ENCODE measurements at regions not wholly inside any gene's neighbourhood (a gene's known extent, or its start where the extent isn't known, plus 50 kb on each side); places are given as distances from the start of the nearest gene placed in this dataset.

GRCh38 chr11:80733790-80734189 is 1293.0 kb upstream of the TENM4 start:
- TF ChIP-seq CTCF (IDR thresholded peaks at IDR 0.05) (no peak), EP300 (IDR thresholded peaks at IDR 0.05) (no peak), POLR2AphosphoS5 (IDR thresholded peaks at IDR 0.05) (no peak), POLR2A (IDR thresholded peaks at IDR 0.05) (no peak)
